Aorta (tissue), 5 donors: ENCODE measurements at regions not wholly inside any gene's neighbourhood (a gene's known extent, or its start where the extent isn't known, plus 50 kb on each side); places are given as distances from the start of the nearest gene placed in this dataset.

Experiments used
- ATAC-seq: fragments of 200-7000 bp; cut with Tn5 transposase; one replicate; pipeline ENCODE4 v1.9.1; 2022; ENCODE audit warnings: moderate library complexity; ENCODE audit not compliant: low FRiP score
- DNase-seq, 2 donors: peaks; one replicate each; pipeline ENCODE4 v3.0.0-alpha.2; 2020
- H3K27ac ChIP-seq, 2 donors: one replicate each; pipeline ENCODE4 v1.5.1; 2013; ENCODE audit warnings: low read length in 2 of 2, mild to moderate bottlenecking in 2 of 2, moderate library complexity in 2 of 2, control low read depth in 1 of 2, inconsistent platforms in 1 of 2, low read depth in 1 of 2
- H3K27me3 ChIP-seq, 2 donors: one replicate each; pipeline ENCODE4 v1.6.1; 2013; ENCODE audit warnings: control low read depth in 1 of 2, low read length in 1 of 2, mild to moderate bottlenecking in 1 of 2, moderate library complexity in 1 of 2; ENCODE audit not compliant: insufficient read depth in 2 of 2, control insufficient read depth in 1 of 2
- H3K36me3 ChIP-seq, 2 donors: one replicate each; pipeline ENCODE4 v1.6.1; 2013; ENCODE audit warnings: control low read depth in 1 of 2, low read length in 1 of 2, mild to moderate bottlenecking in 1 of 2; ENCODE audit not compliant: insufficient read depth in 2 of 2, control insufficient read depth in 1 of 2
- H3K4me1 ChIP-seq, 2 donors: one replicate each; pipeline ENCODE4 v1.6.1; 2013; ENCODE audit warnings: low read length in 2 of 2, control low read depth in 1 of 2, mild to moderate bottlenecking in 1 of 2, moderate library complexity in 1 of 2; ENCODE audit not compliant: insufficient read depth in 2 of 2, control insufficient read depth in 1 of 2
- H3K4me3 ChIP-seq, 2 donors: one replicate each; pipeline ENCODE4 v1.5.1; 2013; ENCODE audit warnings: low read length in 2 of 2, control low read depth in 1 of 2, mild to moderate bottlenecking in 1 of 2
- H3K9me3 ChIP-seq: one replicate; pipeline ENCODE4 v1.6.1; 2013; ENCODE audit warnings: mild to moderate bottlenecking, low read length; ENCODE audit not compliant: control insufficient read depth
- WGBS, 2 donors: extraction: QIAGEN DNeasy Blood & Tissue Kit; methylation state at CpG; one replicate each; pipeline ENCODE4 v1.1.7; 2013; 5-methylcytosine and 5-hydroxymethylcytosine counted together
- intact Hi-C, 2 donors: fragments of 100-400 bp; cut with DNase I; formaldehyde crosslinking; loops; one replicate each; pipeline versions ENCODE4 v1.14.2 to v1.15.0; 2022
- donor health status: healthy with polysubstance abuse.
- donor health status: Bipolar disorder and iron deficiency.
- donor health status: DM: no; HTN: no; CAD: no.
- donor health status: DM: no; HTN: no; CAD: no.
- donor health status: DM: yes; HTN: yes; CAD: no.

DNA sequence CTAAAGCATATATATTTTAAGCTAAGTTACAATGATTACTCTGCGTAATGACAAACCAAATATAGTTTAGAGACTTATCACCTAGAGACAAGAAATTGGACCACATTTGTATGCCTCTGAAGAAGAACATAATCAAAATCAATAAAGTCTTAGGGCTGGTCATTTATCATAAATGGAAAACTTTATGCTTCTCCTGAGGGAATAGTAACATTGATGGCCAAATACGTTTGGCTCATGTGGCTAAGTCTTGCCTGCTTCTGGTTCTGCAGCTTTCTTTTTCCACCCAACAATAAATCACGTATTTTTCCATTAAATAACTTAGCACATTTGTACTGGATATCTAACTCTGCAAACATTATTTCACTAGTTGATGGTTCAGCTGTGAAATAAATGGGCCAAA lies 458.4 kb downstream of the SLITRK1 start:
- no peaks in the 10 kb centered on the region for H3K9me3 ChIP-seq
- DNase-seq: no peak
- no peaks in the 10 kb centered on the region for H3K4me1 ChIP-seq
- no peak overlapping the region for H3K4me3 ChIP-seq
- H3K27ac ChIP-seq: no peak overlapping the region
- no peaks in the 10 kb centered on the region for H3K36me3 ChIP-seq
- 53 to 60% methylated on average over 3 of the region's 3 CpGs for WGBS, 2 donors
- intact Hi-C loops: no loop called here
- H3K27me3 ChIP-seq: no peaks in the 10 kb centered on the region
- ATAC-seq: no peak

DNA sequence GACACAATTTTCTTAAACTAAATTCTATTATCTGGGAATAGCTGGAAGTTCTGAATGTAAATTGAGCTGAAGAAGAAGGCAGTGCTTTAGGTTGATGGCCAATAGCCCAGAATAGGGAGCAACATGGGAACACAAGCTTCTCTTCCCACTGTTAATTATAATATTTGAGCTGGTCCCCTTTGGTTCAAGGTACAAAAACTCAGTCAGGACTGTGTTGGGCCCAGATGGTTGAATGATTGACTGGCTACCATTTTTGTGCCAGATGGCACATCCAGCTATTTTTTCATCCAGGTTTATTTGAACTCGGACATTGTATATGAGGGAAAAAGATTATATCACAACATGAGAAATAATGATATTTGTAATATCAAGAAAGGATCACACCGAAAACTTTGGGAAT lies 458.9 kb downstream of the SLITRK1 start:
- no peaks in the 10 kb centered on the region for H3K9me3 ChIP-seq
- H3K4me3 ChIP-seq: no peak overlapping the region
- WGBS, 2 donors: 83 to 88% methylated on average over 2 of the region's 2 CpGs
- no peaks in the 10 kb centered on the region for H3K4me1 ChIP-seq
- DNase-seq (no peak), ATAC-seq (no peak)
- H3K27me3 ChIP-seq: no peaks in the 10 kb centered on the region
- H3K36me3 ChIP-seq: no peaks in the 10 kb centered on the region
- intact Hi-C loops: no loop called here
- no peak overlapping the region for H3K27ac ChIP-seq

DNA sequence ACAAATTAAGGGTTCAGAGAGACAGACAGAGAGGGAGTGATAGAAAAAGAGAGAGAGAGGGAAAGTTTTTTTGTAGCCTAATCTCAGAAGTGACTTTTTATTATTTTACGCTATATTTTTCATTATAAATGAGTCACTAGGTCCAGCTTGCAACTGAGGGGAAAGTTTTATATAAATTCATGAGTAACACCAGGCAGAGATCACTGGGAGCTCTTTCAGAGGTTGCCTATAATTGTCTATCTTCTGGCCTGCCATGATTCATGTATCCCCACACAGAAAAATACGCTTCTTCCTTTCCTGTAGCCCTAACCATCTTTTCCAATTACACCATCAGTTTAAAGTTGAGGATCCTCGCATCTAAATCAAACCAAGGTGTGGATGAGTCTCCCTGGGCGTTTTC lies 467.9 kb downstream of the SLITRK1 start:
- no peak for ATAC-seq
- 88 to 89% methylated on average over 4 of the region's 4 CpGs for WGBS, 2 donors
- Histone ChIP-seq H3K36me3 (no peaks in the 10 kb centered on the region), H3K9me3 (no peaks in the 10 kb centered on the region), H3K4me1 (no peaks in the 10 kb centered on the region), H3K27ac (no peak overlapping the region), H3K4me3 (no peak overlapping the region), H3K27me3 (no peaks in the 10 kb centered on the region)
- no peak for DNase-seq
- intact Hi-C loops: no loop called here

DNA sequence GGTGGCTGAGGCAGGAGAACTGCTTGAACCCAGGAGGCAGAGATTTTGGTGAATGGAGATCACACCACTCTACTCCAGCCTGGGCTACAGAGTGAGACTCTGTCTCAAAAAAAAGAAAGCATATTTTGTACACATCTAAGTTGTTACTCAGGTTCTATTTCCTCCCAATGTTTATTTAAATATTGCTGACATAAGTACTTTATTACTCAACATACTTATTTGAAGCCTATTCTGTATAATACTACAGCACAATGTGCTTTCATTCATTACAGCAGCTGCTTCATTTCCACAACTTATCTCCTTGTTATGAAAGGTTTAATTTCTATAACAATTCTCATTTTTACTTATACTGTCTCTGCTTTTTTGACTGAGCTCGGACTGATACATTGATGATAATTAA lies 495.7 kb downstream of the SLITRK1 start:
- WGBS, 2 donors: 98 to 100% methylated on average over 1 of the region's 1 CpG
- H3K4me3 ChIP-seq: no peak overlapping the region
- no peaks in the 10 kb centered on the region for H3K4me1 ChIP-seq
- no peak overlapping the region for H3K27ac ChIP-seq
- no peaks in the 10 kb centered on the region for H3K27me3 ChIP-seq
- intact Hi-C loops: no loop called here
- H3K9me3 ChIP-seq: no peaks in the 10 kb centered on the region
- no peak for ATAC-seq
- no peaks in the 10 kb centered on the region for H3K36me3 ChIP-seq
- DNase-seq: no peak

DNA sequence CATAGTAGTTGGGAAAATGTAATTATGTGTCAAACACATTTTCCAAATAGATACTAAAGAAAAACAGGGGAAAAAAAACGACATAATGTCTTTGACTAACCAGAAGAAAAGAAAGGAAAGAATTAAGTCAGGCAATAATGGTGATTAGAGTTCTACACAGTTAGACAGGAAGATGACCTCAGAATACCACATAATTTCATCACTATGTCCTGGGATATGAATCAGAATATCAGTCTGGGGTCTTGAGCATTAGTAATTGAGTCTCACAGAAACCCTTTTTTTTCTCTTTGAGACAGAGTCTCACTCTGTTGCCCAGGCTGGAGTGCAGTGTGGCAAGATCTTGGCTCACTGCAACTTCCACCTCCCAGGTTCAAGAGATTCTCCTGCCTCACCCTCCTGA lies 503.4 kb downstream of the SLITRK1 start:
- ATAC-seq (no peak), DNase-seq (no peak)
- Histone ChIP-seq H3K4me3 (no peak overlapping the region), H3K27me3 (no peaks in the 10 kb centered on the region), H3K9me3 (no peaks in the 10 kb centered on the region), H3K27ac (no peak overlapping the region), H3K4me1 (no peaks in the 10 kb centered on the region), H3K36me3 (no peaks in the 10 kb centered on the region)
- WGBS, 2 donors: 57 to 67% methylated on average over 1 of the region's 1 CpG
- intact Hi-C loops: no loop called here

DNA sequence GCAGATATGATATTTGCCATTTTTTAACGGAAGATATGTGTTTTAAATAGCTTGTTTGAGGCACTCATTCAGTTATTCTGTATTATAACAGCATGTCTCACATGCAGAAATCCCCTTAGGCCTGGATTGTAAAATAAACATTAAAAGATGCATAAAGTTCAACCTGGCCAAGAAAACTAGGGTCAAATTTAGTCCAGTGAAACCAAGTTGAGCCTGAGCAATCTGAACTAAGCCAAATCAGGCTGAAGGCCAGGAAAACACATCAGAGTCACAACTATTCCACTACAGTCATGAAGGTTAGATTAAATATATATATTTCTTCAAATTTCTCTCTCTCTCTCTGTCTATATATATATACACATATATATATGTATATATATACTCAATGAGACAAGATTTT lies 504.8 kb downstream of the SLITRK1 start:
- intact Hi-C loops: no loop called here
- ATAC-seq (no peak), DNase-seq (no peak)
- 8 to 15% methylated on average over 1 of the region's 1 CpG for WGBS, 2 donors
- Histone ChIP-seq H3K4me1 (no peaks in the 10 kb centered on the region), H3K9me3 (peaks cover 2% of the 10 kb centered on the region), H3K27me3 (no peaks in the 10 kb centered on the region), H3K27ac (no peak overlapping the region), H3K36me3 (no peaks in the 10 kb centered on the region), H3K4me3 (no peak overlapping the region)

DNA sequence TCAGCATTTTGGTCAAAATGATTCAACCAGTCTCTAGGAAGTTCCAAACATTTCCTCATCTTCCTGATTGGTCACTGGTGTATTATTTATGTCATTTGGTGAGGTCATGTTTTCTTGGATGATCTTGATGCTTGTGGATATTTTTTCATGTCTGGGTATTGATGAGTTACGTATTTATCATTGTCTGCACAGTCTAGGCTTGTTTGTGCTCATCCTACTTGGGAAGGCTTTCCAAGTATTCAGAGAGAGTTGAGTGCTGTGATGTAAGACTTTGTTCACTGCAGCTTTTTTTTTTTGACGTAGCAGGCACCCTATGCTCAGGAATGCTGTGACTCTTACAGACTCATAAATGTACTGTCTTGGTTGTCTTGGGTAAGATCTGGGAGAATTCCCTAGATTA lies 509.5 kb downstream of the SLITRK1 start:
- no peaks in the 10 kb centered on the region for H3K4me1 ChIP-seq
- H3K9me3 ChIP-seq: peaks cover 2% of the 10 kb centered on the region
- H3K36me3 ChIP-seq: no peaks in the 10 kb centered on the region
- no peak for ATAC-seq
- no peaks in the 10 kb centered on the region for H3K27me3 ChIP-seq
- intact Hi-C loops: no loop called here
- no peak for DNase-seq
- 39 to 57% methylated on average over 2 of the region's 2 CpGs for WGBS, 2 donors
- no peak overlapping the region for H3K27ac ChIP-seq
- no peak overlapping the region for H3K4me3 ChIP-seq

DNA sequence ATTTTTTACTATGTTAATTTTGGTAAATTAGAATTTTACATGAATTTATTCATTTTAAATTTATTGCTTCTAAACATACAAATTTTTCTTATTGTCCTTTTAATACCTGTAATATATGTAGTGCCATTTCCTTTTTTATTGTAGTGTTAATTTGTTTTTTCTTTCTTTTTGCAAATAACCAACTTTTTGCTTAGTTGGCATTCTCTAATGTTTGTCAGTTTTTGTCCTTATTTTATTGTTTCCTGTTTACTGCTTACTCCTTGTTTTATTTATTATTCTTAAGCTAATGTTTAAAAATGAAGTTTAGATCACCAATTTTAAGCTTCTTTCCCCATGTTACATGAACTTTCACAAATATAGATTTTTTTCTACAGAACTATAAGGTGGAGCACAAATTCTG lies 516.6 kb downstream of the SLITRK1 start:
- Histone ChIP-seq H3K4me1 (no peaks in the 10 kb centered on the region), H3K36me3 (no peaks in the 10 kb centered on the region), H3K9me3 (no peaks in the 10 kb centered on the region), H3K4me3 (no peak overlapping the region), H3K27me3 (no peaks in the 10 kb centered on the region), H3K27ac (no peak overlapping the region)
- intact Hi-C loops: no loop called here
- ATAC-seq (no peak), DNase-seq (no peak)

DNA sequence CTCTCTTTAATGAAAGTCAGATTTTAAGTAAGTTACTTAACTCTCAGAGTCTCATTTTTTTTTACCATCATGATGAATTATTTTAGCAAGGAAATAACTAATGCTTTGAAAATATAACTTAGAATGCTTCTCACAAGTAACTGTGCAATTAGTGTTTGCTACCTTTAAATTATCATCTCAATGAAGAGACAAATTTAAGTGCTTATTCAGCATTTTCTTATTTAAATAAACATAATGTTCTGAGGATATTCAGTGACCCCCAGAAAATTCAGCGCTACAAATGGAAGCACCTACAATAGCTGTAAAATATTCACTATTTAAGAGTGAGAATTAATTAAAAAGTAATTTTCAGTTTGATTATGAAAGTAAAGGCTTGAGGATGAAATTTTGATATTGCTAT lies 527.2 kb downstream of the SLITRK1 start:
- no peaks in the 10 kb centered on the region for H3K36me3 ChIP-seq
- WGBS, 2 donors: 92 to 94% methylated on average over 1 of the region's 1 CpG
- no peak for ATAC-seq

More for the DNA sequence above, 527.2 kb downstream of the SLITRK1 start:
- DNase-seq: no peak
- no peak overlapping the region for H3K27ac ChIP-seq
- H3K4me1 ChIP-seq: no peaks in the 10 kb centered on the region
- H3K27me3 ChIP-seq: no peaks in the 10 kb centered on the region
- no peak overlapping the region for H3K4me3 ChIP-seq
- H3K9me3 ChIP-seq: no peaks in the 10 kb centered on the region
- intact Hi-C loops: no loop called here
